ENCODE measurements at regions not wholly inside any gene's neighbourhood (a gene's known extent, or its start where the extent isn't known, plus 50 kb on each side); places are given as distances from the start of the nearest gene placed in this dataset.

DNA sequence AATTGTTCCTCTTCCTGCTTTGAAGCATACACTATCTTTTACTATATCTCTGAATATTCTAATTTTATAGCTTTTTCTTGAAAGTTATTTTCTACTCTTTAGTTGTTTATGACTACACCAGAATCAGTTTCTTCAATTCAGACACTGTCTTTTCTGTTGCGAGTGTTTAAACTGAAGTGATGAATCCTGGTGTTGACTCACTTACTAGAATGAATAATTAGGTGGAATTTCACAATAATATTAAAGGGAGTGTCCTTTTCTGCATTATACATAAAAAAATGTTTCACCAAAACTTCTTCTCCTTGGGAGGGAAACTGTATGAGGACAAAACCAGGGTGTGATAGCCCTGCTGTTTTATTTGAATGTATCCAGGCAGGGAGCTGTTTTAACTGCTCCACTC is 1383.1 kb downstream of the C4orf33 start:
- DNase-seq (ENCODE audit: low spot score) = no peak
- TF ChIP-seq, protein P1, sequence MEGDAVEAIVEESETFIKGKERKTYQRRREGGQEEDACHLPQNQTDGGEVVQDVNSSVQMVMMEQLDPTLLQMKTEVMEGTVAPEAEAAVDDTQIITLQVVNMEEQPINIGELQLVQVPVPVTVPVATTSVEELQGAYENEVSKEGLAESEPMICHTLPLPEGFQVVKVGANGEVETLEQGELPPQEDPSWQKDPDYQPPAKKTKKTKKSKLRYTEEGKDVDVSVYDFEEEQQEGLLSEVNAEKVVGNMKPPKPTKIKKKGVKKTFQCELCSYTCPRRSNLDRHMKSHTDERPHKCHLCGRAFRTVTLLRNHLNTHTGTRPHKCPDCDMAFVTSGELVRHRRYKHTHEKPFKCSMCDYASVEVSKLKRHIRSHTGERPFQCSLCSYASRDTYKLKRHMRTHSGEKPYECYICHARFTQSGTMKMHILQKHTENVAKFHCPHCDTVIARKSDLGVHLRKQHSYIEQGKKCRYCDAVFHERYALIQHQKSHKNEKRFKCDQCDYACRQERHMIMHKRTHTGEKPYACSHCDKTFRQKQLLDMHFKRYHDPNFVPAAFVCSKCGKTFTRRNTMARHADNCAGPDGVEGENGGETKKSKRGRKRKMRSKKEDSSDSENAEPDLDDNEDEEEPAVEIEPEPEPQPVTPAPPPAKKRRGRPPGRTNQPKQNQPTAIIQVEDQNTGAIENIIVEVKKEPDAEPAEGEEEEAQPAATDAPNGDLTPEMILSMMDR (IDR thresholded peaks at IDR 0.05; ENCODE audit: extremely low read depth, missing control alignments) = no peak

DNA sequence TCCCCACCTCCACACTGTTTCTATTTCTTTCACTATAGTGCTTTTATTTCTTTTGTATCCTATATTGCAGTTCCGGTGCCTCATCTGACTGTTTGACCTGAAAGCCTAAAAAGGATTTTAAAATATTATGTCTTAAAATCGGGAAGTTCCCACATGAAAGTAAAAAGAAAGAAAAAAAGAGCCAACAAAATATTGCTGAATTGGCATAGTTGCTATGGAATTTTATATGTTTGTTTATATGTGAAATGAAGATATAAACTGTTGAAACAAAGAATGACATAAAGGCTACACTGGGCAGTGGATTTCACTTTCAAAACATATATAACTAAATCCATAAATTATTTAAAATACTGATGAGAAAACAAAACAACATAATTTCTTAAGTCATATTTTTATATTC is 1383.7 kb downstream of the C4orf33 start:
- TF ChIP-seq, protein P1 (IDR thresholded peaks at IDR 0.05; ENCODE audit: extremely low read depth, missing control alignments) = no peak
- no peak for DNase-seq (ENCODE audit: low spot score)

DNA sequence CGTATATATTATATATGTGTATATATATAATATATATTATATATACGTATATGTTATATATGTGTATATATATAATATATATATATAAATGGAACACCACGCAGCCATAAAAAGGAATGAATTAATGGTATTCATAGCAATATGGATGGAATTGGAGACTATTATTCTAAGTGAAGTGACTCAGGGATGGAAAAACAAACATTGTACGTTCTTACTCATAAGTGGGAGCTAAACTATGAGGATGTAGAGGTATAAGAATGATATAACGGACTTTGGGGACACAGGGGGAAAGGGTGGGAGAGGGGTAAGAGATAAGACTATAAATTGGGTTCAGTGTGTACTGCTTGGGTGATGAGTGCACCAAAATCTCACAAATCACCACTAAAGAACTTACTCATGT is 1388.9 kb downstream of the C4orf33 start:
- no peak for DNase-seq (ENCODE audit: low spot score)
- TF ChIP-seq, protein P1 (IDR thresholded peaks at IDR 0.05; ENCODE audit: extremely low read depth, missing control alignments) = no peak

DNA sequence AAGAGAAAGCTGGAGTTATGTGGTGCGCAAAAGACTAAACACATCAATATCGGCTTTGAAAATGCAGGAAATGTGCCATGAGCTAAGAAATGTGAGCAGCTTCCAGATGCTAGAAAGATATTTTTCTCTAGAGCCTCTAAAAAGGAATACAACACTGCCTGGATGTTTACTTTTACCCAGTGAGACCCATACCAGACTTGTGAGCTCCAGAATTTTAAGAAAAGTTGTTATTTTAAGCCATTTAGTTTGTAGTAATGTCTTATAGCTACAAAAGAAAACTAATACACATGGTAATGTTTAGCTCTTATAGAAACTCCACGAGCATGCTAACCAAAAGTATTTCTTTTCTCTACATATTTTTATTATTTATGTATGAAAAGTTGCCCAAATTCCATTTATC is 1389.4 kb downstream of the C4orf33 start:
- no peak for DNase-seq (ENCODE audit: low spot score)
- TF ChIP-seq, protein P1 (IDR thresholded peaks at IDR 0.05; ENCODE audit: extremely low read depth, missing control alignments) = no peak

DNA sequence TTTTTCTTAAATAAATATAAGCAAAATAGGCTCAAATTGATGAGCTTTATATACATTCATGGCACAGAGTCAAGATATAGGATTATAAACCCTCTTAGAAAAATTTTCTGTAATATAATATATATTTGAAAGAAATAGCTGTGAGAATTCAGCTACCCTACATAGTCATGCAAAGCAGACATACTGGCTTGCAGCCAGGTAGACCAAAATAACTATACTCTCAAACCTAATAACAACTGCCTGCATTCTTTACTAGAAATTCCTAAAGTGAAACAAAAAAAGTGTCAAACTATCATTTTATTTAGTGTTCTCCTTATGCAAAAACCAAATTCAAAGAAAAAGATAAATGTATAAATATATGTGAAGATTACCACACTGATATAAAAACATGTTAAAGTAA is 1390.2 kb downstream of the C4orf33 start:
- DNase-seq (ENCODE audit: low spot score) = no peak
- TF ChIP-seq, protein P1 (IDR thresholded peaks at IDR 0.05; ENCODE audit: extremely low read depth, missing control alignments) = no peak

DNA sequence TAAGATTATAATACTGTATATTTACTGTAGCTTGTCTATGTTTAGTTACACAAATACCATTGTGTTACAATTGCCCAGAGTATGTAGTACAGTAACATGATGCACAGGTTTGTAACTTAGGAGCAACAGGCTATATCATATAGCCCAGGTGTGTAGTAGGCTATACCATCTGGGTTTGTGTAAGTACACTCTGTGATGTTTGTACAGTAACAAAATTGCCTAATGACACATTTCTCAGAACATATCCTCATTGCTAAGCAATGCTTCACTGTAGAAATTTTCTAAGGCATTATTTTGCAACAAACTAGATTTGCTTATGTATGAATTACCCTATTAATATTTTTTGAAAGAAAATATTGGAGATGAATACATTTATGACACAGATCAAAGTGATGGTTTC is 1390.9 kb downstream of the C4orf33 start:
- TF ChIP-seq, protein P1 (IDR thresholded peaks at IDR 0.05; ENCODE audit: extremely low read depth, missing control alignments) = no peak
- no peak for DNase-seq (ENCODE audit: low spot score)

DNA sequence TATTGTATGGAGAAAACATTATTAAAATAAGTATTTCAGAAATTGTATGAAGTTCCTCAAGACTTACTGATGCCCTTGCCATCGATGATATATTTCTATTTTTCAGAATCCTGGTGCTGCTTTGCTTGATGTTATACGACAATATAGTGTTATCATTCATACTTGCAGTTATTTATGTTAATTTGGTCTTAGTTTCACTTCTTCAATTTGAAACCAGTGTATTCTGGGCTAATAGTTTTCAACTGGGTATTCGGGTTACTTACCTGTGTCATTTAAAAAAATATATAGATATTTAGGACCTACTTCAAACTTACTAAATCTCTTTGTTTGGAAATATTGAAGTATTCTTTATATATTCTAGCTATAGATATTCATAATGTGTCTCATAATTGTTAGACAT is 1414.7 kb downstream of the C4orf33 start:
- TF ChIP-seq, protein P1 (IDR thresholded peaks at IDR 0.05; ENCODE audit: extremely low read depth, missing control alignments) = no peak
- DNase-seq (ENCODE audit: low spot score) = no peak

All from GM20000 (cell line).